ENCODE measurements at regions not wholly inside any gene's neighbourhood (a gene's known extent, or its start where the extent isn't known, plus 50 kb on each side); places are given as distances from the start of the nearest gene placed in this dataset.

GRCh38 chr1:198397208-198397808, 143.2 kb downstream of the ATP6V1G3 start:
- Histone ChIP-seq H3K4me3 (no peak overlapping the region), H3K36me3 (replicated peaks) (no peaks in the 10 kb centered on the region), H3K27me3 (ENCODE audit: low read depth) (no peaks in the 10 kb centered on the region), H3K9me3 (no peaks in the 10 kb centered on the region), H3K4me1 (peaks cover 4% of the 10 kb centered on the region; the same call in 1 of the 2 replicates)
- DNase-seq (ENCODE audit: low spot score in 2 of 2): no peak
- in situ Hi-C loops (cut with MboI; ENCODE audit: low sequenced_read_pairs): no loop called here

GRCh38 chr1:198391393-198392020, 149.0 kb downstream of the ATP6V1G3 start:
- Histone ChIP-seq H3K36me3 (replicated peaks) (no peaks in the 10 kb centered on the region), H3K27me3 (ENCODE audit: low read depth) (no peaks in the 10 kb centered on the region), H3K9me3 (no peaks in the 10 kb centered on the region), H3K4me3 (no peak overlapping the region), H3K4me1 (peaks cover 4% of the 10 kb centered on the region; the same call in 1 of the 2 replicates)
- in situ Hi-C loops (cut with MboI; ENCODE audit: low sequenced_read_pairs): no loop called here
- no peak for DNase-seq (ENCODE audit: low spot score in 2 of 2)

- in situ Hi-C loops (cut with MboI; ENCODE audit: low sequenced_read_pairs): no loop called here
- no peak for DNase-seq (ENCODE audit: low spot score in 2 of 2)
- Histone ChIP-seq H3K9me3 (no peaks in the 10 kb centered on the region), H3K27me3 (ENCODE audit: low read depth) (no peaks in the 10 kb centered on the region), H3K4me1 (no peaks in the 10 kb centered on the region), H3K4me3 (no peak overlapping the region), H3K36me3 (replicated peaks) (no peaks in the 10 kb centered on the region)
These were observed 152.9 kb downstream of the ATP6V1G3 start for GRCh38 chr1:198387587-198387986.

- in situ Hi-C loops (cut with MboI; ENCODE audit: low sequenced_read_pairs): no loop called here
- DNase-seq (ENCODE audit: low spot score in 2 of 2): no peak
- Histone ChIP-seq H3K27me3 (ENCODE audit: low read depth) (no peaks in the 10 kb centered on the region), H3K4me3 (no peak overlapping the region), H3K4me1 (no peaks in the 10 kb centered on the region; the same call in 1 of the 2 replicates), H3K36me3 (replicated peaks) (no peaks in the 10 kb centered on the region), H3K9me3 (no peaks in the 10 kb centered on the region)
These were observed 160.2 kb downstream of the ATP6V1G3 start for GRCh38 chr1:198380275-198380674.

GRCh38 chr1:198377702-198378101, 162.8 kb downstream of the ATP6V1G3 start:
- in situ Hi-C loops (cut with MboI; ENCODE audit: low sequenced_read_pairs): no loop called here
- Histone ChIP-seq H3K4me1 (no peaks in the 10 kb centered on the region; the same call in 1 of the 2 replicates), H3K4me3 (no peak overlapping the region), H3K9me3 (no peaks in the 10 kb centered on the region), H3K36me3 (replicated peaks) (no peaks in the 10 kb centered on the region), H3K27me3 (ENCODE audit: low read depth) (no peaks in the 10 kb centered on the region)
- no peak for DNase-seq (ENCODE audit: low spot score in 2 of 2)

GRCh38 chr1:198374288-198374687, 166.2 kb downstream of the ATP6V1G3 start:
- Histone ChIP-seq H3K36me3 (replicated peaks) (no peaks in the 10 kb centered on the region), H3K4me3 (no peak overlapping the region), H3K4me1 (no peaks in the 10 kb centered on the region), H3K9me3 (no peaks in the 10 kb centered on the region), H3K27me3 (ENCODE audit: low read depth) (no peaks in the 10 kb centered on the region)
- no peak for DNase-seq (ENCODE audit: low spot score in 2 of 2)
- in situ Hi-C loops (cut with MboI; ENCODE audit: low sequenced_read_pairs): no loop called here

GRCh38 chr1:198373376-198373775, 167.1 kb downstream of the ATP6V1G3 start:
- Histone ChIP-seq H3K4me3 (no peak overlapping the region), H3K9me3 (no peaks in the 10 kb centered on the region), H3K27me3 (ENCODE audit: low read depth) (no peaks in the 10 kb centered on the region), H3K36me3 (replicated peaks) (no peaks in the 10 kb centered on the region), H3K4me1 (no peaks in the 10 kb centered on the region)
- DNase-seq (ENCODE audit: low spot score in 2 of 2): no peak
- in situ Hi-C loops (cut with MboI; ENCODE audit: low sequenced_read_pairs): no loop called here
